Esophagus muscularis mucosa (tissue), 4 donors: ENCODE measurements at regions not wholly inside any gene's neighbourhood (a gene's known extent, or its start where the extent isn't known, plus 50 kb on each side); places are given as distances from the start of the nearest gene placed in this dataset.

Experiments
- CTCF ChIP-seq, 3 experiments: fragments of 200-600 bp in 2 of 3; fragments of 450-650 bp in 1 of 3; sonication (generic) in 2 of 3; IDR thresholded peaks; one replicate each; pipeline ENCODE4 v1.5.1; 2017 to 2019; ENCODE audit warnings: antibody characterized with exemption in 3 of 3, mild to moderate bottlenecking in 2 of 3, moderate library complexity in 1 of 3
- EP300 ChIP-seq: sonication (generic); formaldehyde crosslinking; IDR thresholded peaks from one replicate; pipeline ENCODE4 v1.6.1; 2017; ENCODE audit warnings: antibody characterized with exemption
- POLR2A ChIP-seq: fragments of 450-650 bp; IDR thresholded peaks from one replicate; pipeline ENCODE4 v1.6.1; 2017; ENCODE audit warnings: antibody characterized with exemption, moderate library complexity, mild to moderate bottlenecking, low read depth
- POLR2AphosphoS5 ChIP-seq, 2 donors: sonication (generic); formaldehyde crosslinking; IDR thresholded peaks; one replicate each; pipeline ENCODE4 v1.6.1; 2017; ENCODE audit warnings: antibody characterized with exemption in 2 of 2

- TF ChIP-seq CTCF (IDR thresholded peaks at IDR 0.05) (no peak), POLR2A (no peak), POLR2AphosphoS5 (IDR thresholded peaks at IDR 0.05) (no peak), EP300 (no peak)
Observed at GRCh38 chr12:114209861-114210260, 196.1 kb downstream of the TBX5 start.
